ENCODE measurements at regions not wholly inside any gene's neighbourhood (a gene's known extent, or its start where the extent isn't known, plus 50 kb on each side); places are given as distances from the start of the nearest gene placed in this dataset.

DNA sequence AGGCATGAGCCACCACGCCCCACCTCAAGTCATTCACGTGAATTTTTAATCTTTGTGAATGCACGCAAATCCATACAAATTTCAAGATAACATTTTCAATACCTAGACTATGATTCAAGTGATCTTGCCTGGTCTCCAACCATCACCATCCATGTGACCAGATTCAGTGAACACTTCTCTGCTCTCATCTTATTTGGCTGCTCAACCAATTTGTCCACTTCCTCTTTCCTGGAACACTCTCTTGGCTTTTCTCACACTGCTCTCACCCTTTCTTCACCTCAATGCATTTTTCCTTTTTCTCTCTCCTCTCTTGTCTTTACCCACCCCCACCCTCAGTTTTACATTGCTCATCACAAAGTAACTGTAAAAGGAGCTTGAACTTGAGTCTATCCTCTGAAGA lies 354.7 kb upstream of the KIF2A start:
- TF ChIP-seq, protein P1, sequence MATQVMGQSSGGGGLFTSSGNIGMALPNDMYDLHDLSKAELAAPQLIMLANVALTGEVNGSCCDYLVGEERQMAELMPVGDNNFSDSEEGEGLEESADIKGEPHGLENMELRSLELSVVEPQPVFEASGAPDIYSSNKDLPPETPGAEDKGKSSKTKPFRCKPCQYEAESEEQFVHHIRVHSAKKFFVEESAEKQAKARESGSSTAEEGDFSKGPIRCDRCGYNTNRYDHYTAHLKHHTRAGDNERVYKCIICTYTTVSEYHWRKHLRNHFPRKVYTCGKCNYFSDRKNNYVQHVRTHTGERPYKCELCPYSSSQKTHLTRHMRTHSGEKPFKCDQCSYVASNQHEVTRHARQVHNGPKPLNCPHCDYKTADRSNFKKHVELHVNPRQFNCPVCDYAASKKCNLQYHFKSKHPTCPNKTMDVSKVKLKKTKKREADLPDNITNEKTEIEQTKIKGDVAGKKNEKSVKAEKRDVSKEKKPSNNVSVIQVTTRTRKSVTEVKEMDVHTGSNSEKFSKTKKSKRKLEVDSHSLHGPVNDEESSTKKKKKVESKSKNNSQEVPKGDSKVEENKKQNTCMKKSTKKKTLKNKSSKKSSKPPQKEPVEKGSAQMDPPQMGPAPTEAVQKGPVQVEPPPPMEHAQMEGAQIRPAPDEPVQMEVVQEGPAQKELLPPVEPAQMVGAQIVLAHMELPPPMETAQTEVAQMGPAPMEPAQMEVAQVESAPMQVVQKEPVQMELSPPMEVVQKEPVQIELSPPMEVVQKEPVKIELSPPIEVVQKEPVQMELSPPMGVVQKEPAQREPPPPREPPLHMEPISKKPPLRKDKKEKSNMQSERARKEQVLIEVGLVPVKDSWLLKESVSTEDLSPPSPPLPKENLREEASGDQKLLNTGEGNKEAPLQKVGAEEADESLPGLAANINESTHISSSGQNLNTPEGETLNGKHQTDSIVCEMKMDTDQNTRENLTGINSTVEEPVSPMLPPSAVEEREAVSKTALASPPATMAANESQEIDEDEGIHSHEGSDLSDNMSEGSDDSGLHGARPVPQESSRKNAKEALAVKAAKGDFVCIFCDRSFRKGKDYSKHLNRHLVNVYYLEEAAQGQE (IDR thresholded peaks at IDR 0.05; ENCODE audit: insufficient read depth in 1 of 2, low read depth in 2 of 2, low read length in 2 of 2), result no peak
- TF ChIP-seq POLR2AphosphoS5 (IDR thresholded peaks at IDR 0.05; ENCODE audit: low read depth, low read length) (no peak), TAF1 (IDR thresholded peaks at IDR 0.05; ENCODE audit: borderline replicate concordance, insufficient read depth, low read length) (no peak), SIN3A (IDR thresholded peaks at IDR 0.05; ENCODE audit: borderline replicate concordance, insufficient read depth, low read length) (no peak)

All from PFSK-1 (cell line).